ENCODE measurements at regions not wholly inside any gene's neighbourhood (a gene's known extent, or its start where the extent isn't known, plus 50 kb on each side); places are given as distances from the start of the nearest gene placed in this dataset.
"Not testable (repeated sequence)": the region's sequence is repeated elsewhere in the genome, so short reads cannot be mapped to it uniquely, and the experiment has no call there.

- DNase-seq (ENCODE audit: low read depth) = no peak
These were observed 192.2 kb upstream of the HS6ST1 start for GRCh38 chr2:128510701-128511397.

GRCh38 chr2:128511731-128512378 is 193.2 kb upstream of the HS6ST1 start:
- no peak for DNase-seq (ENCODE audit: low read depth)

GRCh38 chr2:128512379-128513115 is 193.9 kb upstream of the HS6ST1 start:
- DNase-seq (ENCODE audit: low read depth) = no peak

GRCh38 chr2:128513116-128513960 is 194.7 kb upstream of the HS6ST1 start:
- DNase-seq (ENCODE audit: low read depth) = no peak

- DNase-seq (ENCODE audit: low read depth) = no peak
These were observed 195.3 kb upstream of the HS6ST1 start for GRCh38 chr2:128513961-128514283.

- no peak for DNase-seq (ENCODE audit: low read depth)
These were observed 195.9 kb upstream of the HS6ST1 start for GRCh38 chr2:128514555-128514955.

GRCh38 chr2:128516938-128517337 is 198.3 kb upstream of the HS6ST1 start:
- DNase-seq (ENCODE audit: low read depth) = no peak

- DNase-seq (ENCODE audit: low read depth) = not testable (repeated sequence)
These were observed 200.4 kb upstream of the HS6ST1 start for GRCh38 chr2:128519028-128519427.

GRCh38 chr2:128519517-128520215 is 201.0 kb upstream of the HS6ST1 start:
- DNase-seq (ENCODE audit: low read depth) = no peak

- DNase-seq (ENCODE audit: low read depth) = no peak
These were observed 201.7 kb upstream of the HS6ST1 start for GRCh38 chr2:128520340-128520739.

GRCh38 chr2:128520791-128521190 is 202.1 kb upstream of the HS6ST1 start:
- no peak for DNase-seq (ENCODE audit: low read depth)

GRCh38 chr2:128521482-128521881 is 202.8 kb upstream of the HS6ST1 start:
- no peak for DNase-seq (ENCODE audit: low read depth)

GRCh38 chr2:128522829-128523228 is 204.2 kb upstream of the HS6ST1 start:
- no peak for DNase-seq (ENCODE audit: low read depth)

- no peak for DNase-seq (ENCODE audit: low read depth)
These were observed 204.8 kb upstream of the HS6ST1 start for GRCh38 chr2:128523457-128523856.

GRCh38 chr2:128524183-128524582 is 205.5 kb upstream of the HS6ST1 start:
- DNase-seq (ENCODE audit: low read depth) = no peak

GRCh38 chr2:128525653-128526052 is 207.0 kb upstream of the HS6ST1 start:
- no peak for DNase-seq (ENCODE audit: low read depth)

- no peak for DNase-seq (ENCODE audit: low read depth)
These were observed 207.8 kb upstream of the HS6ST1 start for GRCh38 chr2:128526455-128526976.

GRCh38 chr2:128528133-128528532 is 209.5 kb upstream of the HS6ST1 start:
- no peak for DNase-seq (ENCODE audit: low read depth)

GRCh38 chr2:128530025-128530573 is 211.4 kb upstream of the HS6ST1 start:
- DNase-seq (ENCODE audit: low read depth) = no peak

GRCh38 chr2:128531856-128532255 is 213.2 kb upstream of the HS6ST1 start:
- no peak for DNase-seq (ENCODE audit: low read depth)

- no peak for DNase-seq (ENCODE audit: low read depth)
These were observed 214.4 kb upstream of the HS6ST1 start for GRCh38 chr2:128533101-128533500.
